Colonic mucosa (tissue), 4 donors: ENCODE measurements at regions not wholly inside any gene's neighbourhood (a gene's known extent, or its start where the extent isn't known, plus 50 kb on each side); places are given as distances from the start of the nearest gene placed in this dataset.

Experiments
- DNase-seq: peaks from one replicate; pipeline ENCODE4 v3.0.0-alpha.2; 2020
- H3K27ac ChIP-seq: fragments of 200-600 bp; one replicate; pipeline ENCODE4 v1.8.0; 2021
- H3K27me3 ChIP-seq: fragments of 200-600 bp; one replicate; pipeline ENCODE4 v1.8.0; 2021
- H3K36me3 ChIP-seq: fragments of 200-600 bp; one replicate; pipeline ENCODE4 v1.8.0; 2021
- H3K4me1 ChIP-seq: fragments of 200-600 bp; one replicate; pipeline ENCODE4 v1.8.0; 2021; ENCODE audit warnings: mild to moderate bottlenecking
- H3K4me3 ChIP-seq: fragments of 200-600 bp; one replicate; pipeline ENCODE4 v1.8.0; 2021
- H3K9ac ChIP-seq, 2 donors: one replicate each; pipeline ENCODE4 v1.7.0; 2013; ENCODE audit warnings: control low read depth in 2 of 2, low read depth in 2 of 2, low read length in 2 of 2
- H3K9me3 ChIP-seq: fragments of 200-600 bp; one replicate; pipeline ENCODE4 v1.8.0; 2021
- CTCF ChIP-seq: fragments of 200-600 bp; IDR thresholded peaks from one replicate; pipeline ENCODE4 v1.8.0; 2022; ENCODE audit warnings: antibody characterized with exemption, mild to moderate bottlenecking
- intact Hi-C: fragments of 100-400 bp; cut with DNase I; formaldehyde crosslinking; loops from one replicate; pipeline ENCODE4 v1.14.1; 2022
- donor health status: healthy.
- donor health status: DM: no; HTN: no; CAD: no.
- donor health status: DM: no; HTN: no; CAD: no.

GRCh38 chr2:7508296-7508943 is 591.2 kb downstream of the RNF144A start:
- intact Hi-C loops, result no loop called here
- Histone ChIP-seq H3K4me1 (no peaks in the 10 kb centered on the region), H3K9ac (no peak overlapping the region), H3K36me3 (no peaks in the 10 kb centered on the region), H3K27ac (no peak overlapping the region), H3K4me3 (no peak overlapping the region), H3K27me3 (no peaks in the 10 kb centered on the region), H3K9me3 (no peaks in the 10 kb centered on the region)
- no peak for TF ChIP-seq CTCF
- DNase-seq, result no peak

GRCh38 chr2:7510353-7510752 is 593.1 kb downstream of the RNF144A start:
- no peaks in the 10 kb centered on the region for H3K9me3 ChIP-seq
- H3K27ac ChIP-seq, result no peak overlapping the region
- no peak for DNase-seq
- H3K4me1 ChIP-seq, result no peaks in the 10 kb centered on the region
- intact Hi-C loops, result no loop called here
- H3K9ac ChIP-seq, result no peak overlapping the region
- H3K27me3 ChIP-seq, result no peaks in the 10 kb centered on the region
- no peak overlapping the region for H3K4me3 ChIP-seq
- H3K36me3 ChIP-seq, result no peaks in the 10 kb centered on the region
- TF ChIP-seq CTCF, result no peak

GRCh38 chr2:7513834-7514233 is 596.6 kb downstream of the RNF144A start:
- no peak overlapping the region for H3K9ac ChIP-seq
- H3K4me1 ChIP-seq, result no peaks in the 10 kb centered on the region
- intact Hi-C loops, result no loop called here
- TF ChIP-seq CTCF, result no peak
- H3K27me3 ChIP-seq, result no peaks in the 10 kb centered on the region
- no peak for DNase-seq
- no peak overlapping the region for H3K27ac ChIP-seq
- no peak overlapping the region for H3K4me3 ChIP-seq
- H3K36me3 ChIP-seq, result no peaks in the 10 kb centered on the region
- H3K9me3 ChIP-seq, result no peaks in the 10 kb centered on the region

- intact Hi-C loops, result no loop called here
- no peak for DNase-seq
- Histone ChIP-seq H3K27me3 (no peaks in the 10 kb centered on the region), H3K9ac (no peak overlapping the region), H3K4me3 (no peak overlapping the region), H3K36me3 (no peaks in the 10 kb centered on the region), H3K4me1 (no peaks in the 10 kb centered on the region), H3K27ac (no peak overlapping the region), H3K9me3 (no peaks in the 10 kb centered on the region)
- no peak for TF ChIP-seq CTCF
Measured at GRCh38 chr2:7515327-7515726, 598.1 kb downstream of the RNF144A start.

GRCh38 chr2:7516484-7517063 is 599.4 kb downstream of the RNF144A start:
- no peaks in the 10 kb centered on the region for H3K4me1 ChIP-seq
- H3K36me3 ChIP-seq, result no peaks in the 10 kb centered on the region
- TF ChIP-seq CTCF, result no peak
- intact Hi-C loops, result no loop called here
- no peak for DNase-seq
- H3K9ac ChIP-seq, result no peak overlapping the region
- no peak overlapping the region for H3K4me3 ChIP-seq
- H3K27ac ChIP-seq, result no peak overlapping the region
- no peaks in the 10 kb centered on the region for H3K27me3 ChIP-seq
- H3K9me3 ChIP-seq, result no peaks in the 10 kb centered on the region
